NCI-H2196 (cell line): ENCODE measurements at regions not wholly inside any gene's neighbourhood (a gene's known extent, or its start where the extent isn't known, plus 50 kb on each side); places are given as distances from the start of the nearest gene placed in this dataset.
"Not testable (repeated sequence)": the region's sequence is repeated elsewhere in the genome, so short reads cannot be mapped to it uniquely, and the experiment has no call there.

ENCODE experiments used
- DNase-seq: peaks from one replicate; lab custom pipeline; 2025; ENCODE audit not compliant: unreplicated experiment; lab: John Stamatoyannopoulos, UW

GRCh38 chr7:121620953-121621606 is 225.0 kb upstream of the FAM3C start:
- no peak for DNase-seq

GRCh38 chr7:121620206-121620605 is 224.1 kb upstream of the FAM3C start:
- no peak for DNase-seq

GRCh38 chr7:121618182-121618581 is 222.1 kb upstream of the FAM3C start:
- no peak for DNase-seq

- no peak for DNase-seq
Observed at GRCh38 chr7:121610243-121610642, 214.1 kb upstream of the FAM3C start.

GRCh38 chr7:121609208-121609607 is 213.1 kb upstream of the FAM3C start:
- no peak for DNase-seq

GRCh38 chr7:121608785-121609184 is 212.7 kb upstream of the FAM3C start:
- DNase-seq = no peak

- DNase-seq = not testable (repeated sequence)
Observed at GRCh38 chr7:121608183-121608582, 212.1 kb upstream of the FAM3C start.

- no peak for DNase-seq
Observed at GRCh38 chr7:121605317-121605680, 209.2 kb upstream of the FAM3C start.

- DNase-seq = no peak
Observed at GRCh38 chr7:121604627-121605316, 208.7 kb upstream of the FAM3C start.

- no peak for DNase-seq
Observed at GRCh38 chr7:121603886-121604285, 207.8 kb upstream of the FAM3C start.

GRCh38 chr7:121599887-121600286 is 203.8 kb upstream of the FAM3C start:
- DNase-seq = no peak

GRCh38 chr7:121595758-121596696 is 199.9 kb upstream of the FAM3C start:
- DNase-seq = no peak

- DNase-seq = no peak
Observed at GRCh38 chr7:121591926-121592325, 195.8 kb upstream of the FAM3C start.

- DNase-seq = no peak
Observed at GRCh38 chr7:121587435-121587834, 191.3 kb upstream of the FAM3C start.

- no peak for DNase-seq
Observed at GRCh38 chr7:121582258-121582657, 186.2 kb upstream of the FAM3C start.

- no peak for DNase-seq
Observed at GRCh38 chr7:121579639-121580038, 183.5 kb upstream of the FAM3C start.

- no peak for DNase-seq
Observed at GRCh38 chr7:121578669-121579068, 182.6 kb upstream of the FAM3C start.

- no peak for DNase-seq
Observed at GRCh38 chr7:121576148-121576917, 180.2 kb upstream of the FAM3C start.

GRCh38 chr7:121575194-121575765 is 179.2 kb upstream of the FAM3C start:
- no peak for DNase-seq

GRCh38 chr7:121574109-121574508 is 178.0 kb upstream of the FAM3C start:
- no peak for DNase-seq

- DNase-seq = no peak
Observed at GRCh38 chr7:121572615-121573014, 176.5 kb upstream of the FAM3C start.
